NAMALWA (cell line): ENCODE measurements at regions not wholly inside any gene's neighbourhood (a gene's known extent, or its start where the extent isn't known, plus 50 kb on each side); places are given as distances from the start of the nearest gene placed in this dataset.

ENCODE experiments used
- DNase-seq: peaks from one replicate; pipeline ENCODE4 v3.0.0-alpha.2; 2015; ENCODE audit warnings: low spot score

- no peak for DNase-seq
Observed at GRCh38 chr14:65354715-65355114, 57.8 kb upstream of the FUT8 start.

DNA sequence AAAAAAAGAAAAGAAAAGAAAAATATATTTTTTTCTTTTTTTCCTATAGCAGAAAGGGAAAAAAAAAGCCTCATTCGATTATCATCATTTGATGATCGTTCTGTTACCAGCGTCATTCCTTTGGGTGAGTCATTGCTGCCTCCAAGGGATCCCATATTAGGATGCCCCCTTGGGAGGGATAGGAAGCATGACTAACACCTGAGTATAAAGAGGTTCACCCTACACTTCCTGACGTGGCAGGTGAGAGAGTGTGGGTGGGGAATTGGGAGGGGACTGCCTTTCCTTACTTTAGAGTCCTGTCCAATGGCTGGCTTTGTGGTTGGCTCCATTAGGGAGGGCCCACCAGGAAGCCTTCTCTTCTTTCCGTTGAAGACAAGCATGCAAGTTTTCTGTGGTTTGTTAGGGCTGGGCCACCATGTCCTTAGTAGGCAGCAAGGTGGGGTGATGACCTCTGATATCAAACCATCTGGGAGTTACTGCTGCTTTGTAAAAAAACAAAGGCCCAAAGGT is 56.1 kb upstream of the FUT8 start:
- no peak for DNase-seq

- DNase-seq, result no peak
Observed at GRCh38 chr14:65357113-65357512, 55.4 kb upstream of the FUT8 start.

GRCh38 chr14:65357689-65358088 is 54.8 kb upstream of the FUT8 start:
- DNase-seq, result no peak

GRCh38 chr14:65359503-65359902 is 53.0 kb upstream of the FUT8 start:
- DNase-seq, result no peak

GRCh38 chr14:65360144-65360784 is 52.3 kb upstream of the FUT8 start:
- DNase-seq, result no peak

GRCh38 chr14:65361920-65362319 is 50.6 kb upstream of the FUT8 start:
- DNase-seq, result no peak
